HUES6 (cell line): ENCODE measurements at regions not wholly inside any gene's neighbourhood (a gene's known extent, or its start where the extent isn't known, plus 50 kb on each side); places are given as distances from the start of the nearest gene placed in this dataset.

Source experiments
- H3K27ac ChIP-seq: 2 replicates; pipeline ENCODE4 v1.7.0; 2013; ENCODE audit warnings: low read depth, mild to moderate bottlenecking, low read length, inconsistent platforms
- H3K27me3 ChIP-seq: 2 replicates; pipeline ENCODE4 v1.6.1; 2013; ENCODE audit warnings: low read length; ENCODE audit not compliant: control insufficient read depth, insufficient read depth
- H3K36me3 ChIP-seq: 2 replicates; pipeline ENCODE4 v1.6.1; 2013; ENCODE audit warnings: low read length; ENCODE audit not compliant: control insufficient read depth, insufficient read depth
- H3K4me1 ChIP-seq: 2 replicates; pipeline ENCODE4 v1.6.1; 2013; ENCODE audit warnings: low read length; ENCODE audit not compliant: control insufficient read depth, insufficient read depth
- H3K4me3 ChIP-seq: 2 replicates; pipeline ENCODE4 v1.5.1; 2013; ENCODE audit warnings: low read depth, low read length
- H3K9ac ChIP-seq: one replicate; pipeline ENCODE4 v1.6.1; 2013; ENCODE audit warnings: mild to moderate bottlenecking, low read length
- H3K9me3 ChIP-seq: 2 replicates; pipeline ENCODE4 v1.6.1; 2013; ENCODE audit warnings: low read depth, low read length; ENCODE audit not compliant: control insufficient read depth, insufficient read depth

DNA sequence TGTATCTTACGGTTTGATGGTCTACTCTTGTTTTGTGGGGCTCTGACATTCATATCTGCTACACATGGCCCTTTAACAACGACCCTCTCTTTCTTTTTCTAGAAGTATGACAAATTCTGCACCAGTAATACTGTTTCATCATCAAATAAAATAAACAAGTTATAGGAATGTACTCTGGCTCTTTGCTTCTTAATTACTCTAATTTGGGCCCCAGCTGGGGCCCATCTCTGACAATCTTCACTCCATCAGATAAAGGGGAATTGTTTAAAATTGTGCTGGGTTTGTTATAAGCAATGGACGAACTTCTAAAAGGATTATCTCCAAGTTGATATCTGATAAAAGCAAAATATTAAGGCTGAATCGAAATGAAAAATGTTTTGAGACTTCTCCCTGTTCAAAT, 343.6 kb upstream of the JAG1 start:
- Histone ChIP-seq H3K36me3 (no peaks in the 10 kb centered on the region), H3K4me1 (0 out of 2 replicates have a peak, but pooled peaks cover 3% of the 10 kb centered on the region), H3K27me3 (no peaks in the 10 kb centered on the region), H3K4me3 (no peak overlapping the region), H3K27ac (no peak overlapping the region), H3K9me3 (no peaks in the 10 kb centered on the region), H3K9ac (no peak overlapping the region)

DNA sequence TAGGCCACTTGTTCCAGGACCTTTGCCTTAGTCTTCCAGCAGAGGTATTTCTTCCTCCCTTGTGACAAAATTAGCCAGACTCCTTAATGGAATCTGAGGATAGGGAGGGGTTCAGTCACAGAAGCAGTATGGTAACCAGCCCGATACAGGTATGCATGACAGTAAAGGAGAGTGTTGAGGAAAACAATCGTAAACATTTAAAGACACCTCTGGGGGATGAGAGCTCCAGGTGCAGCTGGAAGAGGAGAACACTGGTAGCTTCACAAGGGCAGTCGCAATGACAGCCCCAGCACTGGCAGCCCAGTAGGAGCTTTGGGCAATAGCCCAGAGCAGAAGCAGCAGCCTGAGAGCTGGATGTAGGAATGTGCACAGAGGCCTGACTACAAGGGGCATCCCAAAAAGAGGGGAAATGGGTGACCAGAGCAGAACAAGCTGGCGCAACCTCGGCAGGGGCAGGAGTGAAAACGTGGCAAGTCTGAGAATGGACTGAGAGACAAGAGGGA, 344.9 kb upstream of the JAG1 start:
- Histone ChIP-seq H3K36me3 (no peaks in the 10 kb centered on the region), H3K9me3 (no peaks in the 10 kb centered on the region), H3K9ac (no peak overlapping the region), H3K27me3 (no peaks in the 10 kb centered on the region), H3K4me3 (no peak overlapping the region), H3K27ac (no peak overlapping the region), H3K4me1 (0 out of 2 replicates have a peak, but pooled peaks cover 3% of the 10 kb centered on the region)

DNA sequence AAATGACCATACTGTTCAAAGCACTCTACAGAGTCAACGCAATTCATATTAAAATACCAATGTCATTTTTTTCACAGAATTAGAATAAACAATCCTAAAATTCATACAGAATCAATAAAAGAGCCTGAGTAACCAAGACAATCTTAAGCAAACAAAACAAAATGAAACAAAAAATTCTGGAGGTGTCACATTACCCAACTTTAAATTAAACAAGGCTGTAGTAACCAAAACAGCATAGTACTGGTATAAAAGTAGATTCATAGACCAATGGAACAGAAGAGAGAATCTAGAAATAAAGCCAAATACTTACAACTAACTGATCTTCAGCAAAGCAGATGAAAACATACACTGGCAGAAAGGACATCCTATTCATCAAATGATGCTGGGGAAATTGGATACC, 346.9 kb upstream of the JAG1 start:
- 0 out of 2 replicates have a peak, but pooled peaks cover 3% of the 10 kb centered on the region for H3K4me1 ChIP-seq
- no peaks in the 10 kb centered on the region for H3K36me3 ChIP-seq

DNA sequence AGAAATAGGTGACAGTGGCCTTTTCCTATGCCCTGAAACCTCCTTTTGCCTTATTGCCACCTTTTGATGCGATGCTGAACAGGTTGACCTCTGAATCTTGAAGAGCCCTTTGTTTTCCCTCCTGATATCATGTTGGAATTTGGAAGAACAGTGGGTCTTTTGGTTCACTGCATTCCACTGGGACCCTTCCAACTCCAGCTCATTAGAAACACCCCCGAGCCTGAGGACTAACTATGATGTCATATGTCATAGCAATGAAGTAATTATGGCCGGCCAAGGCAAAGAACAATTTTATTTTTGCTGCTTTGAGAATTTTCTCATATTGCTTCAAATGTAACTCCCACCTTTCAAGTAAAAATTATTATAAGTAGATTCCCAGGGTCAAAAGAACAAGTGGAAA, 353.4 kb upstream of the JAG1 start:
- H3K36me3 ChIP-seq: no peaks in the 10 kb centered on the region
- H3K4me1 ChIP-seq: no peaks in the 10 kb centered on the region
- 0 out of 2 replicates have a peak, but pooled peaks cover 3% of the 10 kb centered on the region for H3K9me3 ChIP-seq

More for the DNA sequence above, 346.9 kb upstream of the JAG1 start:
- Histone ChIP-seq H3K27ac (no peak overlapping the region), H3K9ac (no peak overlapping the region), H3K9me3 (no peaks in the 10 kb centered on the region), H3K4me3 (no peak overlapping the region), H3K27me3 (no peaks in the 10 kb centered on the region)

DNA sequence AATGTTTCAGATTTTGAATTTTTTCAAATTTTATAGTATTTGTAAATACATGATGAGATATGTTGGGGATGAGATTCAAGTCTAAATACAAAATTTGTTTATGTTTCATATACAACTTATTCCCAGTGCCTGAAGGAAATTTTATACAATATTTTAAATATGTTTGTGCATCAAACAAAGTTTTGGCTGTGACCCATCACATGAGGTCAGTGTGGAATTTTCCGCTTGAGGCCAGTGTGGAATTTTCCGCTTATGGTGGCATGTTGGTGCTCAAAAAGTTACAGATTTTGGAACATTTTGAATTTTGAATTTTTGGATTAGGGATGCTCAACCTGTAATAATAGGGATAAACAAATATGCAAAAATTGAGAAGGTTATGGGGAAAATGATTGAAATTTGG, 356.6 kb upstream of the JAG1 start:
- Histone ChIP-seq H3K4me3 (no peak overlapping the region), H3K36me3 (no peaks in the 10 kb centered on the region), H3K9me3 (0 out of 2 replicates have a peak, but pooled peaks cover 3% of the 10 kb centered on the region), H3K27me3 (no peaks in the 10 kb centered on the region), H3K9ac (no peak overlapping the region), H3K4me1 (no peaks in the 10 kb centered on the region), H3K27ac (no peak overlapping the region)

More for the DNA sequence above, 353.4 kb upstream of the JAG1 start:
- Histone ChIP-seq H3K9ac (no peak overlapping the region), H3K27ac (no peak overlapping the region), H3K27me3 (no peaks in the 10 kb centered on the region), H3K4me3 (no peak overlapping the region)

DNA sequence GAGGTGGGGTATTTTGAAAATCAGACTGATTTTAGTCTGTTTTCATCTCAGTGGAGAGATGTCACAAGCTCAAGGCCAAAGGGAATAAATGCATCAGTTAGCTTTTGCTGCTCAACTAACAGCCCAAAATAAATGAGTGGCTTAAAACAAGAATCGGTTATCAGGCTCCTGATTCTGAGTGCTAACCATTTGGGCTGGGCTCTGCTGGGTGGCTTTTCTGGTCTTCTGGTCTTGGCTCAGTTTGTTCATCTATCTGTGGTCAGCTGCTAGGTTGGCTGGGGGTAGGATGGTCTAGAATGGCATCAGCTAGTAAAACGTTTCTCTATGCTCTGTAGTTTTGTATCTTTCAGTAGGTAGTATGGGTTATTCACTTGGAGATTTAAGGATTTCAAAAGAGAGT, 357.5 kb upstream of the JAG1 start:
- 0 out of 2 replicates have a peak, but pooled peaks cover 3% of the 10 kb centered on the region for H3K9me3 ChIP-seq
- no peaks in the 10 kb centered on the region for H3K36me3 ChIP-seq
- no peak overlapping the region for H3K9ac ChIP-seq
- H3K27me3 ChIP-seq: no peaks in the 10 kb centered on the region
- no peak overlapping the region for H3K27ac ChIP-seq
- no peaks in the 10 kb centered on the region for H3K4me1 ChIP-seq
- H3K4me3 ChIP-seq: no peak overlapping the region

DNA sequence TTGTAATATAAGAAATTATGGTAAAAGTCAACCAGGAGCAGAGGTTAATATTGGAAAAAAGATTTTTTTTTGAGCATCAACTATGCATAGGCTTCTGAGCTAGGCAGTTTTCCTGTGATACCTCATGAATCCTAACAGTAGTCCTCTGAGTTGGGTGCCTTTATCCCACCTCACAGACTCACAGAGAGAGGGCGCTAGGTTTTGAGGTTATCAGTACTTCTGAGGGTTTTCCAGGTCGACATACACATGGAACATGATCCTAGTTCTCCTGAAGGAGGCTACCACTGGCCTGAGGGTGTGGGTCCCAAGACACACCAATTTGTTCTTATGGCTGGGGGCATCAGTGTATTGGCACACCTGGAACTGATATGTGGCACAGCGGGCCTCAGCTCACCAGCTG, 358.8 kb upstream of the JAG1 start:
- Histone ChIP-seq H3K4me3 (no peak overlapping the region), H3K9me3 (0 out of 2 replicates have a peak, but pooled peaks cover 3% of the 10 kb centered on the region), H3K36me3 (no peaks in the 10 kb centered on the region), H3K27me3 (no peaks in the 10 kb centered on the region), H3K4me1 (no peaks in the 10 kb centered on the region), H3K9ac (no peak overlapping the region), H3K27ac (no peak overlapping the region)

DNA sequence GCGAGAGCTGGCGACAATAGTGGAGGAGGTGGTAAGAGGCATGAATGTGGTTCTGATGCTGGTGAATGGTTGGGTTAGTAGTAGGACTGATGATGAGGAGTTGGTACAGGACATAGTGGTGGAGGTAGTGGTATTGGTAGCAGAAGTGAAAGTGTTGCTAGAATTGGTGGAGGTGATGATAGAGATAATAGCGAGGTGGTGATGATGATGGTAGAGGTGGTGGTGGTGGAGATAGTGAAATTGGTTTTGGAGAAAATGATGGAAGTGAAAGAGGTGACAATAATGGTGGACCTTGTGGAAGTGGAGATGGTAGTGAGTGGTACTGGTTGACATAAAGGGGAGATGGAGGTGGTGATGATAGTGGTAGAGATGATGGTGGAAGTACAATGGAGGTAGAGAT, 360.2 kb upstream of the JAG1 start:
- Histone ChIP-seq H3K9me3 (0 out of 2 replicates have a peak, but pooled peaks cover 3% of the 10 kb centered on the region), H3K9ac (no peak overlapping the region), H3K36me3 (no peaks in the 10 kb centered on the region), H3K4me1 (no peaks in the 10 kb centered on the region), H3K27ac (no peak overlapping the region), H3K4me3 (no peak overlapping the region), H3K27me3 (no peaks in the 10 kb centered on the region)

DNA sequence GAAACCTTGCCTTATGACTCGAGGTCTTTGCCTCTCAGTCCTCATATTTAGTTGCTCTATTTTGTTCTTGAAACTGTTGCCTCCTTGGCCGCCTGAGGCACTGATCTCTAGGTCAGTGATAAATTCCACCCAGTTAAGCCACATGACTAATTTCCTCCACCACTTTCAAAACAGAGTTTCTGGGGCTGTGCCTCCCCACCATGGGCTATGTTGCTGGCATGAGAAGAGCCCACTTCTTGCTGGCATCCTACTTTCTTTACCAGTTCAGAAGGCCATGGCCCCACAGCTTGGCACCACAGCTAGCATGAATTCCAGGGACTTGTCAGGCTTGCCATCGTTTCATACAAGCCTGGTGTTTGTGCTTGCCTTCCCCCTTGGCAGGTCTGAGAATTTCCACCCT, 361.4 kb upstream of the JAG1 start:
- no peak overlapping the region for H3K9ac ChIP-seq
- no peak overlapping the region for H3K27ac ChIP-seq
- no peak overlapping the region for H3K4me3 ChIP-seq
- no peaks in the 10 kb centered on the region for H3K27me3 ChIP-seq
- H3K9me3 ChIP-seq: 0 out of 2 replicates have a peak, but pooled peaks cover 3% of the 10 kb centered on the region
- no peaks in the 10 kb centered on the region for H3K4me1 ChIP-seq
- no peaks in the 10 kb centered on the region for H3K36me3 ChIP-seq

DNA sequence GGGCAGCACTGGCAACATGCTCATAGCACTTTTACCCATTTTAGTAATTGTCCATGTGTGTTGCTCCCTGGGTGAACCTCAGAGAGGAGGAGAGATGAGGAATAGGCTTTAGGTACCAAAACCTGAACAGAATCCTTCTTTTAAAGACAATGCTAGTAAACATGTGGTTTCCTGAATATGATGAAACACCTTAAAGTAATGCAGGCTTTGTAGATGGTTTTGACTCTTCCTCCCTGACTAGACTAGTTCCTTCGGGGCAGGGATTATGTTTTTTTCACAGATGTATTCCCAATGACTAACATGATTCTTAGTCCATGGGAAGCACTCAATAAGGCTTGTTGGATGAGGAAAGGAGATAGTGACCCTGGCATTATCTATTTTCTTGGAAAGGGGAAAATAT, 367.6 kb upstream of the JAG1 start:
- H3K4me1 ChIP-seq: no peaks in the 10 kb centered on the region
- no peaks in the 10 kb centered on the region for H3K27me3 ChIP-seq
- H3K27ac ChIP-seq: no peak overlapping the region
- no peak overlapping the region for H3K9ac ChIP-seq
- H3K4me3 ChIP-seq: no peak overlapping the region
- H3K9me3 ChIP-seq: no peaks in the 10 kb centered on the region
- H3K36me3 ChIP-seq: no peaks in the 10 kb centered on the region

DNA sequence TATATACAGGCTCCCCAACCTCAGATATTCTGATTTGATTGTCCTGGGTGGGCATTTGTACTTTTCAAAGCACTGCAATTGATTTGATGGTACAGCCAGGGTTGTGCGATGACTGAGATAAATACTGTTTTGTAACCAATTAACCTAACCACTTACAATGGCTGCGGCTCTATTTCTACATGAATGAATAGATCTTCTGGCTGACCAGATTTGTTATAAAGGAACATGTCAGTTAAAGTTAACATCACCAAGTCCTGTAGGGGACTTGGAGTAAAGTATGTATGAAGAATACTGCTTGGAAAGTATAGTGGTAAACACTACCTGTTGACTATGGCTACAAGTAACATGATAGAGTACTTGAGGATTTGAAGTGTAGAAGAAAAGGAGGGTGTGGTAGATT, 369.2 kb upstream of the JAG1 start:
- Histone ChIP-seq H3K9me3 (no peaks in the 10 kb centered on the region), H3K36me3 (no peaks in the 10 kb centered on the region), H3K27me3 (no peaks in the 10 kb centered on the region), H3K4me1 (no peaks in the 10 kb centered on the region), H3K9ac (no peak overlapping the region), H3K27ac (no peak overlapping the region), H3K4me3 (no peak overlapping the region)

DNA sequence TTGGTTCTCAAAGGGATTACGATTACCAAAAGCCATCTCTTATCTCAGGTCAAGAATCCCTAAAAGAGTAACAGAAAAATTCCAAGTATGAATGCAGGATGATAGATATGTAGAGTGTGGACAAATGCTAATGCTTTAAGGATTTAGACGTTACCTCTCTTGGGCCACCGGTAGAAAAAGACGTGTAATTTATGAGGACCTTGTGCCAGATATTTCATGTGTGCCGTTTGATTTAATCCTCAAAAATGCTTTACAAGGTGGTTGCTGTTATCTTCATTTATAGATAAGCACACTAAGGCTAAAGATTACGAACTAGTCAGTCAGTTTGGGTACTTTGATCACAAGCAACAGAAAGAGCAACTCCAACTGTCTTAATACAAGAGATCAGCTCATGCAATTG, 370.8 kb upstream of the JAG1 start:
- H3K36me3 ChIP-seq: no peaks in the 10 kb centered on the region
- no peaks in the 10 kb centered on the region for H3K9me3 ChIP-seq
- H3K27ac ChIP-seq: no peak overlapping the region
- H3K4me3 ChIP-seq: no peak overlapping the region
- H3K27me3 ChIP-seq: no peaks in the 10 kb centered on the region
- H3K4me1 ChIP-seq: no peaks in the 10 kb centered on the region
- H3K9ac ChIP-seq: no peak overlapping the region
